VCaP (cell line): ENCODE measurements at regions not wholly inside any gene's neighbourhood (a gene's known extent, or its start where the extent isn't known, plus 50 kb on each side); places are given as distances from the start of the nearest gene placed in this dataset.

Experiments used
- H3K27ac ChIP-seq: fragments of 450-650 bp; 2 replicates; pipeline ENCODE4 v1.5.1; 2017
- CTCF ChIP-seq: fragments of 450-650 bp; conservative IDR thresholded peaks from 2 replicates; pipeline ENCODE4 v1.5.1; 2017; ENCODE audit warnings: mild to moderate bottlenecking, moderate library complexity

- no peak overlapping the region; the same call in 1 of the 2 replicates for H3K27ac ChIP-seq
- no peak for TF ChIP-seq CTCF
Measured at GRCh38 chr12:100717733-100718067, 76.9 kb upstream of the ANO4 start.

DNA sequence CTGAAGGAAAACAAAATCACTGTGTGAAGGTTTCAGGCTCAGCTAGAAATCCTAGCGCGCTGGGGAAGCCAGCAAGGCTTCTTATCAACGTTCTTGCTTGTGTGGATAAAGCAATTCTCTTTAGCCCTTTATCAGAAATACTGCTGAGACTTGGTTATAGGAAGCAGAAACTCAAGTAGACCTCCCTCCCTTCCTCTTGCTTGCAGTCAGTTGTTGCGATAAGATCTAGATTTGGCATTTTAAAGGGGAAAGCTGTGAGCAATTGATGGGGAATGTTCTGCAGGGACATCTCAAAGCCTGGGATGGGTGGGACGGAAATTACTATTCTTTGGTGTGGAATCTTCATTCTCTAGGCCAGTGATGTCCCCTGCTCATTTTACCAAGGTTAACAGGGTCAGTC is 76.4 kb upstream of the ANO4 start:
- TF ChIP-seq CTCF: no peak
- H3K27ac ChIP-seq: no peak overlapping the region

- TF ChIP-seq CTCF: no peak
- H3K27ac ChIP-seq: no peak overlapping the region
Measured at GRCh38 chr12:100720016-100720654, 74.4 kb upstream of the ANO4 start.

GRCh38 chr12:100721169-100721568 is 73.4 kb upstream of the ANO4 start:
- H3K27ac ChIP-seq: no peak overlapping the region
- no peak for TF ChIP-seq CTCF

GRCh38 chr12:100724071-100724470 is 70.5 kb upstream of the ANO4 start:
- H3K27ac ChIP-seq: no peak overlapping the region
- TF ChIP-seq CTCF: no peak

DNA sequence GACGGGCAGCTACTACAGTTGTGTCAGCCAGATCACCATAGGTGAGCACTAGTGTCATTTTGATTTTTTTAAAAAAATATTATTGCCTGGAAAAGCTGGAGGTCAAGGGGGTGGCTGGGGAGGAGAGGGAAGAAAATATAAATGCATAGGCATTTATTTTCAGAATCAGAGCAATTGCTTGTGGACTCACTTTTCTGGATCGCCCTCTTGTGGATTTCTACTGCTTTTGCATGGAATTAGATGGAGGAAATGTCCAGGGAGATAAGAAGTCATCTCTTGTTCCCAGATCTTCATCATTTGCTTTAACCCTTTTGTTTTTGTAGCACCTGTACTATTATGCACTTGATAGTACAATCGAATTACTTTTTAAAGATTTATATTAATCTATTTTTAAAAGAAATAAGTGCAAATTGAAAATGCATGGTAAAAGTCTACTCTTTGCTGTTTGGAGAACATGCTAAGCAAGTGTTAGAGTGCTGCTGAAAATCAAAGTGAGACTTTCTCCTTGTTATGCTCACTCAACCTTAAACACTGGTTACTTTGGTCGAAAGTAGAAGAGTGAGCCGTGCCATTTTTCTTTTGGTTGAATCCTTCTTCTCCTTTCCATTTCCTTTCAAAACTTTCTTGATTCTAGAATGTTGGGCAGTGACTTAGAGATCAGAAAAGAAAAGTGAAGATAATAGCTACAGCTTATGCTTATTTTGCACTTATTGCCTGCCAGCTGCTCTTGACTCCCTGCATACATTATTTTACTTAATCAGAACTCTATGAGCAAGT is 60.6 kb upstream of the ANO4 start:
- no peak overlapping the region for H3K27ac ChIP-seq
- TF ChIP-seq CTCF: peak; percentile 87

GRCh38 chr12:100737168-100737567 is 57.4 kb upstream of the ANO4 start:
- H3K27ac ChIP-seq: no peak overlapping the region
- no peak for TF ChIP-seq CTCF
